Fibroblast of lung (primary cell): ENCODE measurements at regions not wholly inside any gene's neighbourhood (a gene's known extent, or its start where the extent isn't known, plus 50 kb on each side); places are given as distances from the start of the nearest gene placed in this dataset.

ENCODE experiments used
- DNase-seq, 2 donors: peaks; one replicate each; pipeline versions ENCODE4 v3.0.0 to v3.0.0-alpha.2; 2010; ENCODE audit warnings: low read depth in 2 of 2
- H2AFZ ChIP-seq: 2 replicates; pipeline ENCODE4 v1.5.1; 2012; ENCODE audit warnings: low read length, control low read depth, inconsistent platforms
- H3K27ac ChIP-seq: 2 replicates; pipeline ENCODE4 v1.5.1; 2011; ENCODE audit warnings: low read length, control low read depth; ENCODE audit not compliant: insufficient read depth
- H3K27me3 ChIP-seq: 2 replicates; pipeline ENCODE4 v1.5.1; 2011; ENCODE audit warnings: mild to moderate bottlenecking, low read length; ENCODE audit not compliant: control insufficient read depth, insufficient read depth
- H3K36me3 ChIP-seq: 2 replicates; pipeline ENCODE4 v1.5.1; 2011; ENCODE audit warnings: low read length; ENCODE audit not compliant: control insufficient read depth, insufficient read depth
- H3K4me1 ChIP-seq: 2 replicates; pipeline ENCODE4 v1.5.1; 2011; ENCODE audit warnings: low read length; ENCODE audit not compliant: control insufficient read depth, insufficient read depth; ENCODE audit errors: extremely low read depth
- H3K4me2 ChIP-seq: 2 replicates; pipeline ENCODE4 v1.5.1; 2011; ENCODE audit warnings: low read length, control low read depth; ENCODE audit not compliant: insufficient read depth; ENCODE audit errors: extremely low read depth
- H3K4me3 ChIP-seq, 4 experiments: fragments of 200-600 bp in 1 of 4; sonication (generic) in 1 of 4; replicated peaks in 1 of 4; 2 replicates each; pipeline ENCODE4 v1.5.1; 2011 to 2016; ENCODE audit warnings: low read length in 4 of 4, low read depth in 3 of 4, mild to moderate bottlenecking in 3 of 4, control low read depth in 2 of 4, inconsistent platforms in 1 of 4, mixed read lengths in 1 of 4; ENCODE audit not compliant: insufficient read depth in 1 of 4; ENCODE audit errors: control extremely low read depth in 1 of 4
- H3K79me2 ChIP-seq: 2 replicates; pipeline ENCODE4 v1.5.1; 2012; ENCODE audit warnings: mild to moderate bottlenecking, low read length, inconsistent platforms; ENCODE audit not compliant: control insufficient read depth, insufficient read depth
- H3K9ac ChIP-seq: 2 replicates; pipeline ENCODE4 v1.5.1; 2011; ENCODE audit warnings: mild to moderate bottlenecking, low read length, control low read depth; ENCODE audit not compliant: insufficient read depth
- H3K9me3 ChIP-seq: 2 replicates; pipeline ENCODE4 v1.5.1; 2012; ENCODE audit warnings: low read depth, low read length; ENCODE audit not compliant: control insufficient read depth, insufficient read depth
- H4K20me1 ChIP-seq: 2 replicates; pipeline ENCODE4 v1.5.1; 2011; ENCODE audit warnings: low read length; ENCODE audit not compliant: control insufficient read depth, insufficient read depth; ENCODE audit errors: extremely low read depth
- EZH2 ChIP-seq: IDR thresholded peaks from 2 replicates; pipeline ENCODE4 v1.5.1; 2012; ENCODE audit warnings: low read length, control low read depth, mild to moderate bottlenecking; ENCODE audit errors: missing control alignments
- TF ChIP-seq, protein P1 (sequence below), 2 donors: IDR thresholded peaks in 1 of 2; conservative IDR thresholded peaks in 1 of 2; 1 replicate in 1 of 2; 2 replicates in 1 of 2; pipeline ENCODE4 v1.5.1; 2011 to 2012; ENCODE audit warnings: low read length in 2 of 2, control low read depth in 1 of 2, inconsistent platforms in 1 of 2, low read depth in 1 of 2, mild to moderate bottlenecking in 1 of 2

DNA sequence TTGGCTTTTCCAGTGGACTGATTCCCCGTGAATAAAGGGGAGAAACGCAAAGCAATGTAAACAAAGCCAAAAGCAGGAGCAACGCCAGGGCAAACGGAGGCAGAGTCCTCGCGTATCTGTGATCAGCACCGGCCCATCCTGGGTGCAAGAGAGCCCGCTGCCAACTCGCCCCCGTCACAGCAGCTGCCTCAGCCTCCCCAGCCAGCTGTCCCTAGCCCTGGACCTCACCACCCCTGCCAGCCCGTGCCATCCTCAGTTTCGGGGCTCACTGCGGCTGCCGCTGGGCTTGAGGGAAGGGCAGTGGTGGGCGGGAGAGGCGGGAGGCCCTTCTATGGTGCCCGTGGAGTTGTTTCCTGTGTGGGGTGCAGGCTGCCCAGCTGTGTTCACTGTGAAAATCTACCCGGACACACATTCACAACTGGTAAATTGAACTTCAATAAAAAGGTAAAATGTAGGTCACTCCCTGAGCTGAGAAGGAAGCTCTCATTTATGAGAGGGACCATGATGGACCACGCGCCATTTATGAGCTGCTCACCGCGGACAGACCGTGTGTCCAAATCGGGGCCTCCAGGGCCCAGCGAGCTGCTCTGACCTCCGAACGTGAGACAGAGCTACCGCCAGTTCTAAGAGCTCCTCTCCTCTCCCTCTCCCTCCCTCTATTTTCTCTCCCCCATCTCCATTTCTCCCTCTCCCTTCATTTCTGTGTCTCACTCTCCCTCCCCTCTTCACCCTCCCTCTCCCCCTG, 330.5 kb upstream of the SFSWAP start:
- Histone ChIP-seq H3K4me1 (no peaks in the 10 kb centered on the region), H3K79me2 (no peaks in the 10 kb centered on the region), H3K4me3 (no peak overlapping the region), H4K20me1 (no peaks in the 10 kb centered on the region), H3K36me3 (no peaks in the 10 kb centered on the region), H3K4me2 (no peak overlapping the region), H3K27me3 (no peaks in the 10 kb centered on the region), H3K9ac (no peak overlapping the region), H2AFZ (no peak overlapping the region), H3K9me3 (no peaks in the 10 kb centered on the region), H3K27ac (no peak overlapping the region)
- TF ChIP-seq EZH2 = no peak
- TF ChIP-seq, protein P1, sequence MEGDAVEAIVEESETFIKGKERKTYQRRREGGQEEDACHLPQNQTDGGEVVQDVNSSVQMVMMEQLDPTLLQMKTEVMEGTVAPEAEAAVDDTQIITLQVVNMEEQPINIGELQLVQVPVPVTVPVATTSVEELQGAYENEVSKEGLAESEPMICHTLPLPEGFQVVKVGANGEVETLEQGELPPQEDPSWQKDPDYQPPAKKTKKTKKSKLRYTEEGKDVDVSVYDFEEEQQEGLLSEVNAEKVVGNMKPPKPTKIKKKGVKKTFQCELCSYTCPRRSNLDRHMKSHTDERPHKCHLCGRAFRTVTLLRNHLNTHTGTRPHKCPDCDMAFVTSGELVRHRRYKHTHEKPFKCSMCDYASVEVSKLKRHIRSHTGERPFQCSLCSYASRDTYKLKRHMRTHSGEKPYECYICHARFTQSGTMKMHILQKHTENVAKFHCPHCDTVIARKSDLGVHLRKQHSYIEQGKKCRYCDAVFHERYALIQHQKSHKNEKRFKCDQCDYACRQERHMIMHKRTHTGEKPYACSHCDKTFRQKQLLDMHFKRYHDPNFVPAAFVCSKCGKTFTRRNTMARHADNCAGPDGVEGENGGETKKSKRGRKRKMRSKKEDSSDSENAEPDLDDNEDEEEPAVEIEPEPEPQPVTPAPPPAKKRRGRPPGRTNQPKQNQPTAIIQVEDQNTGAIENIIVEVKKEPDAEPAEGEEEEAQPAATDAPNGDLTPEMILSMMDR (conservative IDR thresholded peaks at IDR 0.05 in 1 of 2, IDR thresholded peaks at IDR 0.05 in 1 of 2; ENCODE audit: low read depth in 1 of 2, low read length in 2 of 2) = no peak
- no peak for DNase-seq

DNA sequence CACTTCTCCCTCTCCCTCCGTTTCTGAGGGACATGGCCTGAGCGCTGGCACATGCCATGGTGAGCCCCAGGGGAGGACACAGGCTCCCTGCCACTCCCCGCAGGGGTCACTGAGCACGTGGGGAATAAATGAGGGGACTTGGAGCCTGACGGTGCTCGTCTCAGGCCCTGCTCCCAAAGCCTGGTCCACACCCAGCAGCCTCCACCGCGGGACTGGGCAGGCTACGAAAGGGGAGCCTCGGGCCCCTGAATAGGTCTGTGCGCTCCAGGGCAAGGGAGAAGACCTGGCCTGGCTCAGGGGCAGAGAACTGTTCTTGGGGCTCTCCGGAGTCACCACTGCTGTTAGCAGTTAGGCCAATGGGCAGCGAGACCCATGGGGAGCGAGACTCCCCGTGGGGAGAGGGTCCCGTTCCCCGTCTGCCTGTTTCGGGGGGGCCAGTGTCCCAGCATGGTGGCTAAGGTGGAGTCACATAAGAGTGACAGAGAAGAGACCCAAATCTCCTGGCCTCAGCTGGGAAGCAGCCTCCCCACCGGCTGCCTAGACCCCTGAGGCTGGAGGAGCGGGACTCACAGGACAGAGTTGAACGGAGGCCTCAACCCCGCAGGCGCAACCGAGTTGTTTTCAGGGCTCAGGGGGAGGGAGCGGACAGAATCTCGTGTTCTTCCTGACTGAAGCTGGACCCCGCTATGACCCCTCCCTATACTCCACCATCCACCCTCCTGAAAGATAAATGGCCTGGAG, 329.8 kb upstream of the SFSWAP start:
- H3K9me3 ChIP-seq = no peaks in the 10 kb centered on the region
- no peaks in the 10 kb centered on the region for H3K79me2 ChIP-seq
- H2AFZ ChIP-seq = no peak overlapping the region
- H3K27me3 ChIP-seq = no peaks in the 10 kb centered on the region
- H3K4me1 ChIP-seq = no peaks in the 10 kb centered on the region
- DNase-seq = no peak
- H3K4me3 ChIP-seq = no peak overlapping the region
- no peaks in the 10 kb centered on the region for H3K36me3 ChIP-seq
- H4K20me1 ChIP-seq = no peaks in the 10 kb centered on the region
- TF ChIP-seq EZH2 = no peak
- TF ChIP-seq, protein P1 (conservative IDR thresholded peaks at IDR 0.05 in 1 of 2, IDR thresholded peaks at IDR 0.05 in 1 of 2; ENCODE audit: low read depth in 1 of 2, low read length in 2 of 2) = no peak
- H3K9ac ChIP-seq = no peak overlapping the region
- H3K27ac ChIP-seq = no peak overlapping the region
- H3K4me2 ChIP-seq = no peak overlapping the region

DNA sequence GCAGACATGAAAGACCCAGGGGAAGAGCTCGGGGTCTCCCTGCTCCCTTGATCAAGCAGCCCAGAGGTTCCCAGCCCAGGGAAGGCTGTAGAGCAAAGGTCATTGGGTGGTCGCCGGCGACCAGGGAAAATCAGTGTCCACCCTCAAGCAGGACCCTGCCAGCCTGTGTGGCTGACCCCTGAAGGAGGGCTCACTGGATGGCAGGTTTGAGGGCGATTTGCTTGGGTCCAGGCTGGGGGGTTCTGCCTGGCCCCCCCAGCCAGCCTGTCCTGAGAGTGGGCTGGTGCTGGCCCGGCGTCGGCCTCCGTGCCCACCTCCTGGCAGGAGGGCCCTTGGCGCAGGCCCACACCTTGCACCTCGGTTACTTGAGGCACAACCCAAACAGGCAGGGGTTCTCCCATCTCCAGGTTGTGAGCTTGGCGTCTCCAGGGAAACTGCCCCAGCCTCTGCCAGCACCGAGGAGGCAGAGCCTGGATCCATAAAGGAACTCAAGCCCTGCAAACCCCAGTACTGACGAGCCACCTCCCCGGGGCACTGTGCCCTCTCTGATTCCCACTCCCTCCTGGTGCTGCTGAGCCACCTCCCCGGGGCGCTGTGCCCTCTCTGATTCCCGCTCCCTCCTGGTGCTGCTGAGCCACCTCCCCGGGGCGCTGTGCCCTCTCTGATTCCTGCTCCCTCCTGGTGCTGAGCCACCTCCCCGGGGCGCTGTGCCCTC, 329.0 kb upstream of the SFSWAP start:
- Histone ChIP-seq H3K9me3 (no peaks in the 10 kb centered on the region), H2AFZ (no peak overlapping the region), H3K4me2 (no peak overlapping the region), H3K4me3 (no peak overlapping the region), H3K4me1 (no peaks in the 10 kb centered on the region), H3K36me3 (no peaks in the 10 kb centered on the region), H4K20me1 (no peaks in the 10 kb centered on the region), H3K27me3 (no peaks in the 10 kb centered on the region), H3K9ac (no peak overlapping the region), H3K27ac (no peak overlapping the region), H3K79me2 (no peaks in the 10 kb centered on the region)
- TF ChIP-seq EZH2 = no peak
- DNase-seq = no peak
